ENCODE measurements at regions not wholly inside any gene's neighbourhood (a gene's known extent, or its start where the extent isn't known, plus 50 kb on each side); places are given as distances from the start of the nearest gene placed in this dataset.

DNA sequence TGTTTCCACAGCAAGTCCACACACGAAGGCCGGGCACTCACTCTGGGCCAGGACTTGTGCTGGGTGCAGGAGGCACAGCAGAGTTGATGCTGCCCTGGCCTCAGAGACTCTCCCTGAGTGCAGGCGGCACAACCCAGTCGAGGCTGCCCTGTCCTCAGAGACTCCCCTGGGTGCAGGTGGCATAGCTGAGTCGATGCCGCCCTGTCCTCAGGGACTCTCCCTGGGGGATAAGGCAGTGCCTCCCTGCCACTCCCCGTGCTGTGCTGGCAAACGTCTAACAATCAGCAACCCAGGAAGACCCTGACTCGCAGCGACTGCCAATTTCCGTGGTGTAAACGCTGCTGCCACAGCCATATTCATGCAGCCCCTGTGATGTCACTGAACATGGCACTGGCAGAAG is 93.1 kb downstream of the PDGFA start:
- no peak for TF ChIP-seq GATA2 (IDR thresholded peaks at IDR 0.05; ENCODE audit: low read depth, low read length)
- no peak for TF ChIP-seq GATA3 (IDR thresholded peaks at IDR 0.05; ENCODE audit: low read depth, low read length)
